ENCODE measurements at regions not wholly inside any gene's neighbourhood (a gene's known extent, or its start where the extent isn't known, plus 50 kb on each side); places are given as distances from the start of the nearest gene placed in this dataset.

DNA sequence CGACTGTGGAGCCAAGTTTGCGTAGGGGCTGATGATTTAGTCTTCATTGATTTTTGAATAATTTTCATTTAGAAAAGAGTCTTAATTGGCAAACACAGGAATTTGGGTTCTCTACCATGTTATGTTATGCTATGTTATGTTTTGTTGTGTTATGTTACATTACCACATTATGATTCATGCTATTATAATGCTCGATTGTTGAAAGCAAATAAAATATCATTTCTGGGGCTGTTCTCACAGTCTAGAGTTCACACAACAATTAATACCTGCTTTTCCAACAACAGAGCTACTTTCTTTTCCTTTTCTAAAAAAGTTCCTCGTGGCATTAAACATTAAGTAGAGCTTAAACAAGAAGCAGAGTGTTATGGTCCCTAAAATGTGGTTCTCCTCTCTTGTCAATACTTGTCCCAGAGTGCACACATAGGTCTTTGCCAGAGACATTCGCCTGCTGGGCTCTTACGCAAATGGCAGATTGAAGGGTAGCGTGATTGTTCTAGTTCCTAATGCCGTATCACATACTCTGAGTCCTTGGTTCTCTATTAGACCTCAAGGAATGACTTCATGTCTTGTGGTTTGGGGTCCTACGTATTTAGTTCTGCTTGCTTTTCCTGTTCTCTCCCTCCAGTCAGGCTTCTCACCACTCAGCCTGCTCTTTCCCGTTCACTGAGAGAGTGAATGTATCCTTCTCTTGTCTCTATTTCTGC, 370.3 kb downstream of the CD109 start:
- TF ChIP-seq, protein P1, sequence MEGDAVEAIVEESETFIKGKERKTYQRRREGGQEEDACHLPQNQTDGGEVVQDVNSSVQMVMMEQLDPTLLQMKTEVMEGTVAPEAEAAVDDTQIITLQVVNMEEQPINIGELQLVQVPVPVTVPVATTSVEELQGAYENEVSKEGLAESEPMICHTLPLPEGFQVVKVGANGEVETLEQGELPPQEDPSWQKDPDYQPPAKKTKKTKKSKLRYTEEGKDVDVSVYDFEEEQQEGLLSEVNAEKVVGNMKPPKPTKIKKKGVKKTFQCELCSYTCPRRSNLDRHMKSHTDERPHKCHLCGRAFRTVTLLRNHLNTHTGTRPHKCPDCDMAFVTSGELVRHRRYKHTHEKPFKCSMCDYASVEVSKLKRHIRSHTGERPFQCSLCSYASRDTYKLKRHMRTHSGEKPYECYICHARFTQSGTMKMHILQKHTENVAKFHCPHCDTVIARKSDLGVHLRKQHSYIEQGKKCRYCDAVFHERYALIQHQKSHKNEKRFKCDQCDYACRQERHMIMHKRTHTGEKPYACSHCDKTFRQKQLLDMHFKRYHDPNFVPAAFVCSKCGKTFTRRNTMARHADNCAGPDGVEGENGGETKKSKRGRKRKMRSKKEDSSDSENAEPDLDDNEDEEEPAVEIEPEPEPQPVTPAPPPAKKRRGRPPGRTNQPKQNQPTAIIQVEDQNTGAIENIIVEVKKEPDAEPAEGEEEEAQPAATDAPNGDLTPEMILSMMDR (IDR thresholded peaks at IDR 0.05) = no peak
- TF ChIP-seq EZH2phosphoT487 (IDR thresholded peaks at IDR 0.05) = no peak
- TF ChIP-seq EZH2 (IDR thresholded peaks at IDR 0.05) = no peak
